Posterior vena cava (tissue), 2 donors: ENCODE measurements at regions not wholly inside any gene's neighbourhood (a gene's known extent, or its start where the extent isn't known, plus 50 kb on each side); places are given as distances from the start of the nearest gene placed in this dataset.

Experiments used
- DNase-seq: peaks from one replicate; pipeline ENCODE4 v3.0.0-alpha.2; 2020; ENCODE audit warnings: low spot score
- intact Hi-C, 2 donors: fragments of 100-400 bp; cut with DNase I; formaldehyde crosslinking; loops; one replicate each; pipeline versions ENCODE4 v1.14.1 to v1.14.2; 2022 to 2023
- donor health status: DM: yes; HTN: yes; CAD: no.
- donor health status: DM: yes; HTN: yes; CAD: no.

- intact Hi-C loops = no loop called here
- no peak for DNase-seq
These were observed 72.1 kb upstream of the ATP10B start for GRCh38 chr5:160923936-160924710.

GRCh38 chr5:160923411-160923810 is 71.4 kb upstream of the ATP10B start:
- no peak for DNase-seq

GRCh38 chr5:160922311-160922710 is 70.3 kb upstream of the ATP10B start:
- intact Hi-C loops = no loop called here
- DNase-seq = no peak

More at GRCh38 chr5:160923411-160923810, 71.4 kb upstream of the ATP10B start:
- intact Hi-C loops = no loop called here

- intact Hi-C loops = no loop called here
- DNase-seq = no peak
These were observed 69.6 kb upstream of the ATP10B start for GRCh38 chr5:160921423-160922285.

GRCh38 chr5:160919626-160920025 is 67.6 kb upstream of the ATP10B start:
- no peak for DNase-seq
- intact Hi-C loops = no loop called here

GRCh38 chr5:160918386-160918785 is 66.4 kb upstream of the ATP10B start:
- intact Hi-C loops = no loop called here
- DNase-seq = no peak

DNA sequence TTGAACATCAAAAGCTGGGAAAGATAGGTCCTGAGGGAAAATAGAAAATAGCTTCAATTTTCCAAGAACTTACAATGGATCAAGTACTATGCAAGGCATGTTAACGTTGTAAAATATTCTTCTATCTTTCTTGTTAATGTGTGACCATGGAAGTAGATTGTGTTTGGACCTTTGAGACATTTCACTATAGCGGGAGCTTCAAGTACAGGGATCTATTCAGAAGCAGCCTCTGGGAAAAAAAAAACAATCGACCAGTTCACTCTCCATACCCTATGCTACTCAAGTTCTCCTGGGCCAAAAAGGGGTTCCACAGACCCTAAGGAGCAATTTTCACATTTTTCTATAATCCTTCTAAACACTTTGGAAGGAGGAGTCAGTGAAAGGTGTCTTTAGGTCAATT is 54.1 kb upstream of the ATP10B start:
- intact Hi-C loops = no loop called here

DNA sequence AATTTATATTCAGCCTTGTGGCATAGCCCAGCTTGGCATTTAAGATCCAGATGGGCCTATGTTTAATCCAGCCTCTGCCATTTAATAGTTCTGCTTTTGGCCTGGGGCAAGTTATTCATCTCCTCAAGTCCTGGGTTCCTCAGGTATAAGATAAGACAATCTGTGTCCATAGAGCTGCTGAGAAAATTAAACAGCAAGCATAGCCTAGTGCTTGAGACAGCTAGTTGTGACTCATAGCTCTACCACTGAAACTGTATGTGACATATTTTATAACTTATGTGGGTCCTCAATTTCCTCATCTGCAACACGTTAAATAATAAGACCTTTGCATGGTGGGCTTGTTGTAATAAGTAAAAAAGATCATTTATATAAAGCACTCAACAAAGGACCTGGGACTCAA is 53.3 kb upstream of the ATP10B start:
- intact Hi-C loops = no loop called here
- DNase-seq = no peak

More for the DNA sequence above, 54.1 kb upstream of the ATP10B start:
- DNase-seq = no peak

DNA sequence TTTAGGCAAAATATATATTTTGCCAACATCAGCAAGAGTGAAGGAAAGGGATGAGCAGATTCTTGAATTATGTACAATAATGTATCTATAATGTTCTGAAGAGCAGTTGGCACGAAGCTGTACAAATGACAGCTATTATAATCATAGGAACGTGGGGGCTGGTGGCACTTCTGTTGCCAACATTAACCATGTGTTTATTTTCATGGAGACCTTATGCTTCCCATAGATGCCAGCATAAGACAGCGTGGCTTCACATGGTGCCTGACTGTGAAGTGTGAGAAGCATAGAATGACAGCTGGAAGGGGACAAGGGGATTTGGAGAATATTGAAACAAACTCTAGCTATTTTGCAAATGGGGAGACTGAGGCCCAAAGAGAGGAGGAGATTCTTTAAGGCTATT is 52.6 kb upstream of the ATP10B start:
- intact Hi-C loops = no loop called here

DNA sequence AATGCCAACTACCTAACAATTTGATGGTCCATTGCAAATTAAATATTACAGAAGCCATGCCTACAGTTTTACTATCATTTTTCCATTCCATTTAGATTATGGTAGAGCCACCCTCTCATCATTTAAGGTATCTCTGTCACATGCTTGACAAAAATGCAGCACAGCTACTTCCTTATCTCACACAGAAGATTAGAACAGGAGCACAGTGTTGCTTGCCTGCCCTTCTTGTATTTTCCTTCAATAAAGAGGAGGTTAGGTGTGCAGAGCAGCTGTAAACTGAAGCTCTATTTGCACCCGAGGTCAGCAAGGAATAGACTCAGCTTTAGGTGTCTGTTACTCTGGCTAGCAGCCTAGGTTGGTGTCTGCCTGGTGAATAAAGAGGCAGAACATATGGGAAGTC is 51.5 kb upstream of the ATP10B start:
- intact Hi-C loops = no loop called here
- DNase-seq = no peak

More for the DNA sequence above, 52.6 kb upstream of the ATP10B start:
- DNase-seq = no peak

DNA sequence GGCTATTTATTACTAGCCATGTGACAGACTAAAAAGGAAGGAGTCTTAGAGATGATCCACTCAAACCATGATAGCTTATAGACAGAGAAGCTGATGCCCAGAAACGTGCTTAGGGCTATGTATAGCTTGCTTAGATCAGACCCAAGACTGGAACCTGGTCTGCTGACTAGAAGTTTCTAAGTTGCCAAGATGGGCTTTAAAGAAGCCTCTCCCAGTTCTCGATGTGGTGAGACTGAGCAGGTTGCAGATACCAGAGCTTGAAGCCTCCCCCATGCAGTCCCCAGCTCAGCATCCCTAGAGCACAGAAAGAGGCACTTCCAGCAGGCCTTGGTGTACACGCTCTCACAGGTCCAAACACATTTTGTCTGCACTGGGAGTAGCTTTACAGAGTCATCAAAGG is 51.1 kb upstream of the ATP10B start:
- no peak for DNase-seq
- intact Hi-C loops = no loop called here
